H9 (cell line): ENCODE measurements at regions not wholly inside any gene's neighbourhood (a gene's known extent, or its start where the extent isn't known, plus 50 kb on each side); places are given as distances from the start of the nearest gene placed in this dataset.

Source experiments
- DNase-seq: peaks from one replicate; pipeline ENCODE4 v3.0.0-alpha.2; 2017
- H2AFZ ChIP-seq: one replicate; pipeline ENCODE4 v1.6.1; 2013; ENCODE audit warnings: mild to moderate bottlenecking, low read length, control low read depth, moderate library complexity
- H2AK5ac ChIP-seq: 2 replicates; pipeline ENCODE4 v1.6.1; 2013; ENCODE audit warnings: low read length, control low read depth, mixed read lengths; ENCODE audit not compliant: insufficient read length
- H2BK120ac ChIP-seq: one replicate; pipeline ENCODE4 v1.6.1; 2013; ENCODE audit warnings: low read depth, mild to moderate bottlenecking, low read length, control low read depth, inconsistent platforms; ENCODE audit not compliant: poor library complexity, severe bottlenecking
- H2BK12ac ChIP-seq: 2 replicates; pipeline ENCODE4 v1.6.1; 2013; ENCODE audit warnings: low read length, control low read depth, mixed read lengths, low read depth; ENCODE audit not compliant: insufficient read length
- H2BK15ac ChIP-seq: 2 replicates; pipeline ENCODE4 v1.6.1; 2013; ENCODE audit warnings: low read depth, low read length, control low read depth
- H2BK20ac ChIP-seq: one replicate; pipeline ENCODE4 v1.6.1; 2013; ENCODE audit warnings: low read depth, mild to moderate bottlenecking, low read length, control low read depth, inconsistent platforms; ENCODE audit not compliant: poor library complexity, severe bottlenecking
- H2BK5ac ChIP-seq: 2 replicates; pipeline ENCODE4 v1.6.1; 2013; ENCODE audit warnings: low read length, control low read depth, mixed read lengths; ENCODE audit not compliant: insufficient read length
- H3K14ac ChIP-seq: 2 replicates; pipeline ENCODE4 v1.6.1; 2013; ENCODE audit warnings: low read length, control low read depth; ENCODE audit not compliant: insufficient read depth
- H3K18ac ChIP-seq: 2 replicates; pipeline ENCODE4 v1.6.1; 2013; ENCODE audit warnings: low read depth, mild to moderate bottlenecking, mixed read lengths, low read length, control low read depth; ENCODE audit not compliant: insufficient read length
- H3K23ac ChIP-seq: 2 replicates; pipeline ENCODE4 v1.6.1; 2013; ENCODE audit warnings: low read length, control low read depth, mixed read lengths, low read depth; ENCODE audit not compliant: insufficient read length
- H3K23me2 ChIP-seq: 2 replicates; pipeline ENCODE4 v1.6.1; 2013; ENCODE audit warnings: low read depth, mild to moderate bottlenecking, mixed read lengths, low read length, control low read depth; ENCODE audit not compliant: insufficient read length, poor library complexity, severe bottlenecking
- H3K27ac ChIP-seq: 2 replicates; pipeline ENCODE4 v1.5.1; 2013; ENCODE audit warnings: low read length, control low read depth, mixed read lengths, low read depth; ENCODE audit not compliant: insufficient read length
- H3K27me3 ChIP-seq: 2 replicates; pipeline ENCODE4 v1.6.1; 2013; ENCODE audit warnings: low read length, control low read depth, inconsistent platforms; ENCODE audit not compliant: insufficient read depth
- H3K4ac ChIP-seq: 2 replicates; pipeline ENCODE4 v1.6.1; 2013; ENCODE audit warnings: low read depth, mild to moderate bottlenecking, control low read depth, inconsistent platforms, low read length, moderate library complexity
- H3K4me1 ChIP-seq: 2 replicates; pipeline ENCODE4 v1.6.1; 2013; ENCODE audit warnings: low read length, control low read depth, inconsistent platforms; ENCODE audit not compliant: insufficient read depth
- H3K4me2 ChIP-seq: 2 replicates; pipeline ENCODE4 v1.6.1; 2013; ENCODE audit warnings: low read length, control low read depth, mixed read lengths; ENCODE audit not compliant: insufficient read length, insufficient read depth
- H3K56ac ChIP-seq: 2 replicates; pipeline ENCODE4 v1.6.1; 2013; ENCODE audit warnings: low read depth, mild to moderate bottlenecking, mixed read lengths, low read length, control low read depth; ENCODE audit not compliant: insufficient read length
- H3K79me1 ChIP-seq: 2 replicates; pipeline ENCODE4 v1.6.1; 2013; ENCODE audit warnings: low read depth, mild to moderate bottlenecking, moderate library complexity, low read length, control low read depth, inconsistent platforms; ENCODE audit not compliant: insufficient read depth, poor library complexity, severe bottlenecking
- H3K79me2 ChIP-seq: 2 replicates; pipeline ENCODE4 v1.6.1; 2013; ENCODE audit warnings: low read length, control low read depth, inconsistent platforms; ENCODE audit not compliant: insufficient read depth
- H3K9ac ChIP-seq: 2 replicates; pipeline ENCODE4 v1.6.1; 2013; ENCODE audit warnings: low read length, control low read depth, mixed read lengths; ENCODE audit not compliant: insufficient read length; ENCODE audit errors: extremely low read depth
- H3K9me3 ChIP-seq: one replicate; pipeline ENCODE4 v1.6.1; 2013; ENCODE audit warnings: low read depth, low read length, inconsistent platforms; ENCODE audit not compliant: control insufficient read depth
- H3T11ph ChIP-seq: one replicate; pipeline ENCODE4 v1.6.1; 2013; ENCODE audit warnings: mild to moderate bottlenecking, low read length, control low read depth, inconsistent platforms
- H4K20me1 ChIP-seq: one replicate; pipeline ENCODE4 v1.6.1; 2013; ENCODE audit not compliant: control insufficient read depth, insufficient read length, insufficient read depth
- H4K5ac ChIP-seq: 2 replicates; pipeline ENCODE4 v1.6.1; 2013; ENCODE audit warnings: low read depth, mild to moderate bottlenecking, mixed read lengths, low read length, control low read depth; ENCODE audit not compliant: insufficient read length
- H4K8ac ChIP-seq: replicated peaks from 2 replicates; pipeline ENCODE4 v1.6.1; 2013; ENCODE audit warnings: low read length, control low read depth, mixed read lengths, low read depth; ENCODE audit not compliant: insufficient read length
- H4K91ac ChIP-seq: 2 replicates; pipeline ENCODE4 v1.6.1; 2013; ENCODE audit warnings: low read depth, mild to moderate bottlenecking, moderate library complexity, mixed read lengths, low read length, control low read depth; ENCODE audit not compliant: insufficient read length
- H3K27ac Mint-ChIP-seq, 3 experiments: 2 replicates in 2 of 3; 3 replicates in 1 of 3; pipeline ENCODE4 v1.8.0; 2020 to 2021; ENCODE audit warnings: mixed read lengths in 3 of 3, mild to moderate bottlenecking in 1 of 3, moderate library complexity in 1 of 3
- H3K27me3 Mint-ChIP-seq: 2 replicates; pipeline ENCODE4 v1.8.0; 2021; ENCODE audit warnings: low read depth, mild to moderate bottlenecking, moderate library complexity, mixed read lengths
- H3K36me3 Mint-ChIP-seq, 3 experiments: 2 replicates in 2 of 3; 3 replicates in 1 of 3; pipeline ENCODE4 v1.8.0; 2020 to 2021; ENCODE audit warnings: low read depth in 3 of 3, mixed read lengths in 3 of 3; ENCODE audit not compliant: insufficient read depth in 1 of 3
- H3K4me1 Mint-ChIP-seq, 2 experiments: 2 replicates each; pipeline ENCODE4 v1.8.0; 2020; ENCODE audit warnings: mixed read lengths in 2 of 2
- H3K4me3 Mint-ChIP-seq, 2 experiments: 2 replicates in 1 of 2; 3 replicates in 1 of 2; pipeline ENCODE4 v1.8.0; 2020 to 2021; ENCODE audit warnings: mild to moderate bottlenecking in 2 of 2, mixed read lengths in 2 of 2, moderate library complexity in 1 of 2
- H3K9me3 Mint-ChIP-seq, 2 experiments: 2 replicates in 1 of 2; 3 replicates in 1 of 2; pipeline ENCODE4 v1.8.0; 2020; ENCODE audit warnings: mild to moderate bottlenecking in 2 of 2, mixed read lengths in 2 of 2, moderate library complexity in 1 of 2
- CTCF ChIP-seq: fragments of 200-600 bp; sonication (generic); conservative IDR thresholded peaks from 3 replicates; pipeline ENCODE4 v1.8.0; 2021; ENCODE audit warnings: antibody characterized with exemption, mild to moderate bottlenecking

GRCh38 chr18:40993363-40993762, 961.7 kb upstream of the PIK3C3 start:
- no peak for DNase-seq
- no peak overlapping the region for H3K27ac Mint-ChIP-seq
- Histone ChIP-seq H3K27me3 (no peaks in the 10 kb centered on the region), H3K9me3 (no peaks in the 10 kb centered on the region), H4K8ac (no peak overlapping the region), H2BK20ac (no peak overlapping the region), H4K91ac (no peak overlapping the region), H4K20me1 (no peaks in the 10 kb centered on the region), H4K5ac (no peak overlapping the region), H3K79me2 (no peaks in the 10 kb centered on the region), H3K14ac (no peak overlapping the region), H3K4me2 (no peak overlapping the region), H2BK15ac (no peak overlapping the region), H3K18ac (no peak overlapping the region), H2AK5ac (no peak overlapping the region), H3K4ac (no peak overlapping the region), H2AFZ (no peak overlapping the region), H3K4me1 (no peaks in the 10 kb centered on the region), H3K23ac (no peak overlapping the region), H3K79me1 (no peaks in the 10 kb centered on the region), H3K27ac (no peak overlapping the region), H2BK12ac (no peak overlapping the region), H3K23me2 (no peaks in the 10 kb centered on the region), H2BK120ac (no peak overlapping the region), H3K56ac (no peak overlapping the region), H3K9ac (no peak overlapping the region), H2BK5ac (no peak overlapping the region), H3T11ph (no peak overlapping the region)
- no peaks in the 10 kb centered on the region for H3K27me3 Mint-ChIP-seq
- no peak overlapping the region for H3K4me3 Mint-ChIP-seq
- no peak for TF ChIP-seq CTCF
- H3K9me3 Mint-ChIP-seq = no peaks in the 10 kb centered on the region
- H3K4me1 Mint-ChIP-seq = no peaks in the 10 kb centered on the region
- no peaks in the 10 kb centered on the region for H3K36me3 Mint-ChIP-seq
